GM20000 (cell line): ENCODE measurements at regions not wholly inside any gene's neighbourhood (a gene's known extent, or its start where the extent isn't known, plus 50 kb on each side); places are given as distances from the start of the nearest gene placed in this dataset.

Experiments used
- DNase-seq: peaks from one replicate; pipeline ENCODE4 v3.0.0; 2012; ENCODE audit warnings: low spot score
- CTCF ChIP-seq: IDR thresholded peaks from 2 replicates; pipeline ENCODE4 v1.5.1; 2012; ENCODE audit warnings: mild to moderate bottlenecking, control low read depth; ENCODE audit errors: extremely low read depth, missing control alignments

GRCh38 chr9:91047993-91048607 is 246.5 kb downstream of the SYK start:
- TF ChIP-seq CTCF = no peak
- no peak for DNase-seq

- no peak for DNase-seq
- no peak for TF ChIP-seq CTCF
Measured at GRCh38 chr9:91048749-91049148, 247.1 kb downstream of the SYK start.

- no peak for TF ChIP-seq CTCF
- no peak for DNase-seq
Measured at GRCh38 chr9:91053824-91054223, 252.2 kb downstream of the SYK start.

GRCh38 chr9:91055845-91056244 is 254.2 kb downstream of the SYK start:
- TF ChIP-seq CTCF = no peak
- no peak for DNase-seq

GRCh38 chr9:91056486-91056885 is 254.9 kb downstream of the SYK start:
- TF ChIP-seq CTCF = no peak
- no peak for DNase-seq

- no peak for TF ChIP-seq CTCF
- no peak for DNase-seq
Measured at GRCh38 chr9:91056917-91057316, 255.3 kb downstream of the SYK start.

- DNase-seq = no peak
- no peak for TF ChIP-seq CTCF
Measured at GRCh38 chr9:91059713-91060112, 258.1 kb downstream of the SYK start.
